ENCODE measurements at regions not wholly inside any gene's neighbourhood (a gene's known extent, or its start where the extent isn't known, plus 50 kb on each side); places are given as distances from the start of the nearest gene placed in this dataset.

DNA sequence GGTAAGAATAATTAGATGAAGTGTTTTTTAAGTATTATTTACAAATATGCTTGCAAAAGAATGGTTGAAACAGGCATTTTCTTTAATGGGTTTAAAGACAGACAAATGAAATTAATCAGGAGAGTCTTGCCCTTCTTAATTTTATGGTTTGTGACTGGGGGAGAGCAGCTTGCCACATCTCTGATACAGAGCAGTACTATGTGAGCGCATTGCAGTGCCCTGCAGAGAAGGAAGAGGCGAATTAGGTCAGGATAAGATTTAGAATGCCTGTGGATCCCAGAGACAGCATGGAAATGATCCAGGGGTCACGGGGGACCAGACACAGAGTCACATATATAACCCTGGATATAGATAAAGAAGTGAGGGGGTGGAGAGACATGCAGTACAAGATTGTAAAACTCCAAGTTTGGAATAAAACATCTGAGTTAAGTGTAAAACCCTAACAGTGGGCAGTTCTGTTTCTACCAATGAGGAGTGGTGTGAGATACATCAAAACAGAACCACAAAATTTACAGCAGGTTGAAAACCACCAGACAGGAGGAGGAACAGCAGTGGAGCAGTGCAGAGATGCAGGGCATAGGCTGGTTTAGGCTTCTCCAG, 125.5 kb downstream of the FAM204A start:
- Histone ChIP-seq H3K27me3 (no peaks in the 10 kb centered on the region), H3K4me1 (no peaks in the 10 kb centered on the region), H3K27ac (no peak overlapping the region), H3K4me3 (no peak overlapping the region), H3K9me3 (no peaks in the 10 kb centered on the region), H3K36me3 (ENCODE audit: low read depth, missing control alignments) (no peaks in the 10 kb centered on the region)
- intact Hi-C loops (cut with DNase I; ENCODE audit: low total_unique reads), result no loop called here
- no peak for DNase-seq
- 32 to 68% methylated on average over 3 of the region's 3 CpGs for WGBS, 2 donors
- TF ChIP-seq, protein P1, sequence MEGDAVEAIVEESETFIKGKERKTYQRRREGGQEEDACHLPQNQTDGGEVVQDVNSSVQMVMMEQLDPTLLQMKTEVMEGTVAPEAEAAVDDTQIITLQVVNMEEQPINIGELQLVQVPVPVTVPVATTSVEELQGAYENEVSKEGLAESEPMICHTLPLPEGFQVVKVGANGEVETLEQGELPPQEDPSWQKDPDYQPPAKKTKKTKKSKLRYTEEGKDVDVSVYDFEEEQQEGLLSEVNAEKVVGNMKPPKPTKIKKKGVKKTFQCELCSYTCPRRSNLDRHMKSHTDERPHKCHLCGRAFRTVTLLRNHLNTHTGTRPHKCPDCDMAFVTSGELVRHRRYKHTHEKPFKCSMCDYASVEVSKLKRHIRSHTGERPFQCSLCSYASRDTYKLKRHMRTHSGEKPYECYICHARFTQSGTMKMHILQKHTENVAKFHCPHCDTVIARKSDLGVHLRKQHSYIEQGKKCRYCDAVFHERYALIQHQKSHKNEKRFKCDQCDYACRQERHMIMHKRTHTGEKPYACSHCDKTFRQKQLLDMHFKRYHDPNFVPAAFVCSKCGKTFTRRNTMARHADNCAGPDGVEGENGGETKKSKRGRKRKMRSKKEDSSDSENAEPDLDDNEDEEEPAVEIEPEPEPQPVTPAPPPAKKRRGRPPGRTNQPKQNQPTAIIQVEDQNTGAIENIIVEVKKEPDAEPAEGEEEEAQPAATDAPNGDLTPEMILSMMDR (IDR thresholded peaks at IDR 0.05), result no peak
- no peak for TF ChIP-seq POLR2A (IDR thresholded peaks at IDR 0.05)

DNA sequence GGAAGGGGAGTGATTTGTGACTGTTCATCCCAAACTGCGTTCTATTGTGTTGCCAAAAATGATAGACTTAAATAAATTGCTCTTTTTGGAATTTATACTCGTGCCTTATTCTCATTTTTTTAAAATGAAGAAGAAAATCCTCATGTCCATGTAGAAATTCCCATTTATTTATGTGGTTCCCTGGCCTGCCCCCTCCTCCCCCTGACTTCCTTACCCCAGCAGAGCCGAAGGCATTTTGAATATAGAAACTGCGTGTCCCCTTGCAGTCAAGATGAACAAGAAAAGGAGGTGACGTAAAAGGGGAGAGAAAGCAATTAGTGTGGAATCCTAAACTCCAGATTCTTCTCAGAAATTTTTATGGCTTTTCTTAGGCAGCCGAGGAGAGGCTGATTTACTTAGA, 126.1 kb downstream of the FAM204A start:
- intact Hi-C loops (cut with DNase I; ENCODE audit: low total_unique reads), result no loop called here
- 59 to 65% methylated on average over 6 of the region's 6 CpGs for WGBS, 2 donors

DNA sequence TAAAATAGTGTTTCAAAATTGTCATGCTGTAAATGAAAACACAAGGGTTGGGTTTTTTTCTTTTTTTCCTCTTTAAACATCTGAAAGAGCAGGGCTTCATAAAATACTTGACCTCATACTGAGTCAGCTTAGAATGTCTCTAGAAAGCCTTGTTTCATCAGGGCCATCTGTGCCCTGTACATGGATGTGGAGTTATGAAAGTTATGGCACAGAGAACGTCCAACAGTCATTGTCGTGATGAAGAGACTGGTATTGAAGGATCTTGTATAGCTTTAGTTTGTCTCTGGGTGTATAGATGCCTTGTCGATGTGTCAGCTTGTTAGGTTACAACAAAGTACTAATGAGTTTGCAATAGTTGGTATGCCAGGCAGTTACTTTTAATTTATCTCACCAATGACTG, 127.3 kb downstream of the FAM204A start:
- Histone ChIP-seq H3K36me3 (ENCODE audit: low read depth, missing control alignments) (no peaks in the 10 kb centered on the region), H3K4me1 (no peaks in the 10 kb centered on the region), H3K4me3 (no peak overlapping the region), H3K27ac (no peak overlapping the region), H3K27me3 (no peaks in the 10 kb centered on the region), H3K9me3 (no peaks in the 10 kb centered on the region)
- no peak for DNase-seq
- intact Hi-C loops (cut with DNase I; ENCODE audit: low total_unique reads), result no loop called here
- 85 to 89% methylated on average over 3 of the region's 3 CpGs for WGBS, 2 donors
- TF ChIP-seq POLR2A (IDR thresholded peaks at IDR 0.05), result no peak
- TF ChIP-seq, protein P1 (IDR thresholded peaks at IDR 0.05), result no peak

More for the DNA sequence above, 126.1 kb downstream of the FAM204A start:
- no peak for DNase-seq
- H3K27me3 ChIP-seq, result no peaks in the 10 kb centered on the region
- H3K27ac ChIP-seq, result no peak overlapping the region
- TF ChIP-seq POLR2A (IDR thresholded peaks at IDR 0.05), result no peak
- TF ChIP-seq, protein P1 (IDR thresholded peaks at IDR 0.05), result no peak
- no peaks in the 10 kb centered on the region for H3K36me3 ChIP-seq (ENCODE audit: low read depth, missing control alignments)
- no peaks in the 10 kb centered on the region for H3K9me3 ChIP-seq
- H3K4me1 ChIP-seq, result no peaks in the 10 kb centered on the region
- no peak overlapping the region for H3K4me3 ChIP-seq

DNA sequence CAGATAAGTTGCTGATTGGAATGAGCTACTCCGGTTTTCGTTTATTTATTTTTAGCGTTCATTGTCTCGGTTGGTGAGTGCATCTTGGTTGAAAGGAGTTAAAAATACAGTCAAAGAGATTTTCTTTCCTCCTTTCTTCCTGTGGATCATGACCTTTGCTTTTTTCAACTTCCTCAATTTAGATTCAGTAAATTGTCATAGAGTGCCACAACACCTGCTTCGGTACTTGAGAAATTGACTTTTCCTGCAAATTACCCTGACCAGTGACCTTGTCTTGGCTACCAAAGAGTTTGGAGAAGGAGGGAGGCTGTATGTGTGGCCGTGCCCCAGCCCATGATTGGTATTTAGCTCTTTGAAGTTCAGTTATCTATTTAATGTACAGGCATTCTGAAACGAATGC, 128.7 kb downstream of the FAM204A start:
- WGBS, 2 donors, result 63 to 64% methylated on average over 7 of the region's 7 CpGs
- H3K27ac ChIP-seq, result no peak overlapping the region

More for the DNA sequence above, 128.7 kb downstream of the FAM204A start:
- Histone ChIP-seq H3K4me1 (no peaks in the 10 kb centered on the region), H3K9me3 (no peaks in the 10 kb centered on the region), H3K4me3 (no peak overlapping the region), H3K36me3 (ENCODE audit: low read depth, missing control alignments) (no peaks in the 10 kb centered on the region), H3K27me3 (no peaks in the 10 kb centered on the region)
- intact Hi-C loops (cut with DNase I; ENCODE audit: low total_unique reads), result no loop called here
- TF ChIP-seq, protein P1 (IDR thresholded peaks at IDR 0.05), result no peak
- no peak for TF ChIP-seq POLR2A (IDR thresholded peaks at IDR 0.05)
- DNase-seq, result no peak
